ENCODE measurements at regions not wholly inside any gene's neighbourhood (a gene's known extent, or its start where the extent isn't known, plus 50 kb on each side); places are given as distances from the start of the nearest gene placed in this dataset.
A peak's percentile ranks its signal among the peaks of the same experiment; 100 is the strongest.

DNA sequence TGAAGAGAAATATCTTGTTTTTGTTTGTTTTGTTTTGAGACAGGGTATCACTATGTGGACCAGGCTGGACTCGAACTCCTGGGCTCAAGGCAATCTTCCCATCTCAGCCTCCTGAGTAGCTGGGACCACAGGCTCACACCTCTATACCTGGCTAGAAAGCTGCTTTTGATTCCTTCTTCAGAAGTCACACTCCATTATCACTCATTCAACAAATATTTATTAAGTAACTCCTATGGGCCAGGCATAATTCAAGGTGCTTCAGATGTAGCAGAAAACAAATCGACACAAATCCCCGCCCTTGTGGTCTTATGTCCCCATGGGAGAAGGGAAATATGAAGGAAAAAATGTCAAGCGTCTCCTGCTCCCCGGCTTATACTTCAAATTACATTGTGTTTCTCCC, 72.6 kb upstream of the DHX15 start:
- no peak overlapping the region for H3K4me3 ChIP-seq (ENCODE audit: low read length)
- H3K9me3 ChIP-seq (replicated peaks; ENCODE audit: insufficient read depth, low read length) = no peaks in the 10 kb centered on the region
- no peaks in the 10 kb centered on the region for H3K9me2 ChIP-seq (replicated peaks; ENCODE audit: insufficient read depth, low read length)
- no peaks in the 10 kb centered on the region for H3K79me2 ChIP-seq (ENCODE audit: low read length)
- TF ChIP-seq, protein P1, sequence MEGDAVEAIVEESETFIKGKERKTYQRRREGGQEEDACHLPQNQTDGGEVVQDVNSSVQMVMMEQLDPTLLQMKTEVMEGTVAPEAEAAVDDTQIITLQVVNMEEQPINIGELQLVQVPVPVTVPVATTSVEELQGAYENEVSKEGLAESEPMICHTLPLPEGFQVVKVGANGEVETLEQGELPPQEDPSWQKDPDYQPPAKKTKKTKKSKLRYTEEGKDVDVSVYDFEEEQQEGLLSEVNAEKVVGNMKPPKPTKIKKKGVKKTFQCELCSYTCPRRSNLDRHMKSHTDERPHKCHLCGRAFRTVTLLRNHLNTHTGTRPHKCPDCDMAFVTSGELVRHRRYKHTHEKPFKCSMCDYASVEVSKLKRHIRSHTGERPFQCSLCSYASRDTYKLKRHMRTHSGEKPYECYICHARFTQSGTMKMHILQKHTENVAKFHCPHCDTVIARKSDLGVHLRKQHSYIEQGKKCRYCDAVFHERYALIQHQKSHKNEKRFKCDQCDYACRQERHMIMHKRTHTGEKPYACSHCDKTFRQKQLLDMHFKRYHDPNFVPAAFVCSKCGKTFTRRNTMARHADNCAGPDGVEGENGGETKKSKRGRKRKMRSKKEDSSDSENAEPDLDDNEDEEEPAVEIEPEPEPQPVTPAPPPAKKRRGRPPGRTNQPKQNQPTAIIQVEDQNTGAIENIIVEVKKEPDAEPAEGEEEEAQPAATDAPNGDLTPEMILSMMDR (IDR thresholded peaks at IDR 0.05; ENCODE audit: low read length) = no peak
- TF ChIP-seq EZH2phosphoT487 (IDR thresholded peaks at IDR 0.05; ENCODE audit: low read length) = no peak
- no peak for TF ChIP-seq EZH2 (optimal IDR thresholded peaks at IDR 0.05; ENCODE audit: low read depth, low read length)
- no peaks in the 10 kb centered on the region for H4K20me1 ChIP-seq (ENCODE audit: insufficient read depth, low read length)
- H3K9ac ChIP-seq (ENCODE audit: low read length) = no peak overlapping the region
- no peak for DNase-seq
- no peaks in the 10 kb centered on the region for H3K4me1 ChIP-seq (ENCODE audit: low read length)
- H2AFZ ChIP-seq (ENCODE audit: low read length) = no peak overlapping the region
- H3K36me3 ChIP-seq (replicated peaks; ENCODE audit: insufficient read depth, low read length) = no peaks in the 10 kb centered on the region
- H3F3A ChIP-seq (ENCODE audit: insufficient read depth, low read length) = no peaks in the 10 kb centered on the region
- no peak overlapping the region for H3K4me2 ChIP-seq (ENCODE audit: low read depth, low read length)
- H3K27ac ChIP-seq (ENCODE audit: low read length) = no peak overlapping the region
- H3K27me3 ChIP-seq (replicated peaks; ENCODE audit: insufficient read depth, low read length) = no peaks in the 10 kb centered on the region

DNA sequence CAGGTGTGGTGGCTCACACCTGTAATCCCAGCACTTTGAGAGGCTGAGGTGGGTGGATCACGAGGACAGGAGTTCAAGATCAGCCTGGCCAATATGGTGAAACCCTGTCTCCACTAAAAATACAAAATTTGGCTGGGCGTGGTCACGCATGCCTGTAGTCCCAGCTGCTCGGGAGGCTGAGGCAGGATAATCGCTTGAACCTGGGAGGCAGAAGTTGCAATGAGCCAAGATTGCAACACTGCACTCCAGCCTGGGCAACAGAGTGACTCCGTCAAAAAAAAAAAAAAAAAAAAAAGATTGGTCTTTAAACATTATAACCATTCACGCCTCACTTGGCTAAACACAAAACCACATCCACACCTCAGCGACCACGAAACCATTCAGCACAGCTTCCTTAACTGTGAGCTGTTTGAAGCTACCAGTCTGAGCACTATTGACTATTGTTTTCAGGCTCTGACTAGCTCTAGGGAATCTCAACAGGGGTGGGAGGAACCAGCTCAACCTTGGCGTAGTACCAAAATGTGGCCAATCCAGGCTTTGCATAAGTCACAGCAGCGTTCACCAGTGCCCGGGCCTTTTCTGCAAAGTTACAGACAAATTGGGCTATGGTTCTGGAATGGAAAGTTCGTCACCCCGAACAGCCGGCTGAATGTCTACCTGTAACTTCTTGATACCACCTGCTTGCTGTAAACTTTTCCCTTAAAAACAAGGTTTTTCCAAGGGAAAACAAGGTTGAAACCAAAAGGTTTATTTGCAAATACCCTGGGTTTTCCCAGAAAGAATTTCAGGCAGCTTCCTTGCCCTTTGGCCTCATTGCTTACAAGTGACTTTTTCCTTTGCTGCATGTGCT, 73.6 kb upstream of the DHX15 start:
- Histone ChIP-seq H3K4me3 (ENCODE audit: low read length) (no peak overlapping the region), H3K9me2 (replicated peaks; ENCODE audit: insufficient read depth, low read length) (no peaks in the 10 kb centered on the region), H4K20me1 (ENCODE audit: insufficient read depth, low read length) (no peaks in the 10 kb centered on the region), H3F3A (ENCODE audit: insufficient read depth, low read length) (no peaks in the 10 kb centered on the region), H3K9ac (ENCODE audit: low read length) (no peak overlapping the region), H3K27ac (ENCODE audit: low read length) (no peak overlapping the region), H2AFZ (ENCODE audit: low read length) (no peak overlapping the region), H3K36me3 (replicated peaks; ENCODE audit: insufficient read depth, low read length) (no peaks in the 10 kb centered on the region), H3K4me1 (ENCODE audit: low read length) (no peaks in the 10 kb centered on the region), H3K27me3 (replicated peaks; ENCODE audit: insufficient read depth, low read length) (no peaks in the 10 kb centered on the region), H3K79me2 (ENCODE audit: low read length) (no peaks in the 10 kb centered on the region), H3K4me2 (ENCODE audit: low read depth, low read length) (no peak overlapping the region), H3K9me3 (replicated peaks; ENCODE audit: insufficient read depth, low read length) (no peaks in the 10 kb centered on the region)
- TF ChIP-seq EZH2phosphoT487 (IDR thresholded peaks at IDR 0.05; ENCODE audit: low read length) (no peak), EZH2 (optimal IDR thresholded peaks at IDR 0.05; ENCODE audit: low read depth, low read length) (no peak)
- TF ChIP-seq, protein P1 (IDR thresholded peaks at IDR 0.05; ENCODE audit: low read length) = no peak
- peak; percentile 30 for DNase-seq

DNA sequence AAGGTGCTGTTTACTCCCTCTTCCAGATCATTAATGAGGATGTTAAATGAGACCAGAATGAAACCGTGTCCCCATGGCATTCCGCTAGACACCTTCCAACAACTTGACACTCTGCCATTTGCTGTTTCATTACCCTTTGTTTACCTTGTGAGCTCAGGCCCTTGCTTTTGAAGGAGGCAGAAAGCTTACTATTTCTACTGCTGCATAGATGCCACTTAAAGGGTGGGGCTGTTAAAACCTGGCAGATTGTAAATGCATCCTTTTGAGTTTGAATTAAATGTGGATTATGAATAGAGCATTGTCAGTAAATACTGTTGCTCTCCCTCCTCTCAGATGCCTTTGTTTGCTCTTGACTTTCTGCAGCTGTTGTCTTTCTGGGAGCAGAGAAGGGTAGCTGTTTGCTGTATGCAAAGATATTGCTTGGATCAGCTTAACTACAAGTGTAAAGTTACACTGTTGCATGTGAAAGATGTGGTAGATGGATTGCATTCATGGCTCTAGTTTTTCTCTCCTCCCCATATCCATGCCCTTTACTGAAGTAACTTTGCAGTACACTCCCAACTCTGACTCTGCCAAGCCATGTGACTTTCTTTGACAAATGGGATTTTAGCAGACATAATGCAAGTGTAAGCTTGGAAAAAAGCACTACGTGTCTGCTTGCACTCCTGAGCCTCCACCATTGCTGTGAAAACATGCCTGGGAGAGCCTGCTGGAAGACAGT, 75.0 kb upstream of the DHX15 start:
- Histone ChIP-seq H3F3A (ENCODE audit: insufficient read depth, low read length) (no peaks in the 10 kb centered on the region), H3K4me1 (ENCODE audit: low read length) (no peaks in the 10 kb centered on the region), H3K9ac (ENCODE audit: low read length) (no peak overlapping the region), H4K20me1 (ENCODE audit: insufficient read depth, low read length) (no peaks in the 10 kb centered on the region), H3K27ac (ENCODE audit: low read length) (no peak overlapping the region), H3K9me2 (replicated peaks; ENCODE audit: insufficient read depth, low read length) (no peaks in the 10 kb centered on the region), H3K9me3 (replicated peaks; ENCODE audit: insufficient read depth, low read length) (no peaks in the 10 kb centered on the region), H3K36me3 (replicated peaks; ENCODE audit: insufficient read depth, low read length) (no peaks in the 10 kb centered on the region), H3K27me3 (replicated peaks; ENCODE audit: insufficient read depth, low read length) (no peaks in the 10 kb centered on the region), H3K4me3 (ENCODE audit: low read length) (no peak overlapping the region), H3K4me2 (ENCODE audit: low read depth, low read length) (no peak overlapping the region), H2AFZ (ENCODE audit: low read length) (no peak overlapping the region), H3K79me2 (ENCODE audit: low read length) (no peaks in the 10 kb centered on the region)
- TF ChIP-seq, protein P1 (IDR thresholded peaks at IDR 0.05; ENCODE audit: low read length) = no peak
- no peak for DNase-seq
